ENCODE measurements at regions not wholly inside any gene's neighbourhood (a gene's known extent, or its start where the extent isn't known, plus 50 kb on each side); places are given as distances from the start of the nearest gene placed in this dataset.
"Not testable (repeated sequence)": the region's sequence is repeated elsewhere in the genome, so short reads cannot be mapped to it uniquely, and the experiment has no call there.

GRCh38 chr19:14267224-14267741 is 61.3 kb upstream of the ADGRL1 start:
- H3K36me3 ChIP-seq (ENCODE audit: control insufficient read depth, insufficient read depth, low read length) = no peaks in the 10 kb centered on the region
- no peak overlapping the region for H3K27ac Mint-ChIP-seq
- H3K4me3 ChIP-seq (ENCODE audit: low read length) = no peak overlapping the region
- H3K36me3 Mint-ChIP-seq = no peaks in the 10 kb centered on the region
- no peaks in the 10 kb centered on the region for H3K4me1 ChIP-seq (ENCODE audit: control insufficient read depth, insufficient read depth, low read length)
- no peaks in the 10 kb centered on the region for H3K9me3 ChIP-seq (ENCODE audit: control insufficient read depth, insufficient read depth, low read length)
- TF ChIP-seq, protein P1, sequence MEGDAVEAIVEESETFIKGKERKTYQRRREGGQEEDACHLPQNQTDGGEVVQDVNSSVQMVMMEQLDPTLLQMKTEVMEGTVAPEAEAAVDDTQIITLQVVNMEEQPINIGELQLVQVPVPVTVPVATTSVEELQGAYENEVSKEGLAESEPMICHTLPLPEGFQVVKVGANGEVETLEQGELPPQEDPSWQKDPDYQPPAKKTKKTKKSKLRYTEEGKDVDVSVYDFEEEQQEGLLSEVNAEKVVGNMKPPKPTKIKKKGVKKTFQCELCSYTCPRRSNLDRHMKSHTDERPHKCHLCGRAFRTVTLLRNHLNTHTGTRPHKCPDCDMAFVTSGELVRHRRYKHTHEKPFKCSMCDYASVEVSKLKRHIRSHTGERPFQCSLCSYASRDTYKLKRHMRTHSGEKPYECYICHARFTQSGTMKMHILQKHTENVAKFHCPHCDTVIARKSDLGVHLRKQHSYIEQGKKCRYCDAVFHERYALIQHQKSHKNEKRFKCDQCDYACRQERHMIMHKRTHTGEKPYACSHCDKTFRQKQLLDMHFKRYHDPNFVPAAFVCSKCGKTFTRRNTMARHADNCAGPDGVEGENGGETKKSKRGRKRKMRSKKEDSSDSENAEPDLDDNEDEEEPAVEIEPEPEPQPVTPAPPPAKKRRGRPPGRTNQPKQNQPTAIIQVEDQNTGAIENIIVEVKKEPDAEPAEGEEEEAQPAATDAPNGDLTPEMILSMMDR (IDR thresholded peaks at IDR 0.05) = no peak
- no peak overlapping the region for H3K4me3 Mint-ChIP-seq
- no peaks in the 10 kb centered on the region for H3K4me1 Mint-ChIP-seq
- H3K9me3 Mint-ChIP-seq = no peaks in the 10 kb centered on the region
- ATAC-seq (no peak), DNase-seq (no peak)
- no peak overlapping the region for H3K27ac ChIP-seq (ENCODE audit: low read length)
- WGBS (ENCODE audit: insufficient coverage) = 86% methylated on average over 6 of the region's 6 CpGs
- intact Hi-C loops (cut with micrococcal nuclease) = no loop called here
- H3K27me3 Mint-ChIP-seq (ENCODE audit: low read depth in 2 of 2) = peaks cover 0 to 4% of the 10 kb centered on the region in 2 donors
- H3K27me3 ChIP-seq (ENCODE audit: control insufficient read depth, insufficient read depth, low read length) = peaks cover 6% of the 10 kb centered on the region

GRCh38 chr19:14266208-14266607 is 60.2 kb upstream of the ADGRL1 start:
- H3K27me3 ChIP-seq (ENCODE audit: control insufficient read depth, insufficient read depth, low read length); H3K4me1 Mint-ChIP-seq; H3K27me3 Mint-ChIP-seq (ENCODE audit: low read depth in 2 of 2); H3K9me3 ChIP-seq (ENCODE audit: control insufficient read depth, insufficient read depth, low read length); H3K36me3 ChIP-seq (ENCODE audit: control insufficient read depth, insufficient read depth, low read length); DNase-seq; H3K36me3 Mint-ChIP-seq; H3K4me3 Mint-ChIP-seq; H3K9me3 Mint-ChIP-seq; intact Hi-C loops (cut with micrococcal nuclease); H3K4me1 ChIP-seq (ENCODE audit: control insufficient read depth, insufficient read depth, low read length); H3K27ac Mint-ChIP-seq; H3K27ac ChIP-seq (ENCODE audit: low read length); ATAC-seq; H3K4me3 ChIP-seq (ENCODE audit: low read length): not testable (repeated sequence)
- WGBS (ENCODE audit: insufficient coverage) = 93% methylated on average over 4 of the region's 4 CpGs

DNA sequence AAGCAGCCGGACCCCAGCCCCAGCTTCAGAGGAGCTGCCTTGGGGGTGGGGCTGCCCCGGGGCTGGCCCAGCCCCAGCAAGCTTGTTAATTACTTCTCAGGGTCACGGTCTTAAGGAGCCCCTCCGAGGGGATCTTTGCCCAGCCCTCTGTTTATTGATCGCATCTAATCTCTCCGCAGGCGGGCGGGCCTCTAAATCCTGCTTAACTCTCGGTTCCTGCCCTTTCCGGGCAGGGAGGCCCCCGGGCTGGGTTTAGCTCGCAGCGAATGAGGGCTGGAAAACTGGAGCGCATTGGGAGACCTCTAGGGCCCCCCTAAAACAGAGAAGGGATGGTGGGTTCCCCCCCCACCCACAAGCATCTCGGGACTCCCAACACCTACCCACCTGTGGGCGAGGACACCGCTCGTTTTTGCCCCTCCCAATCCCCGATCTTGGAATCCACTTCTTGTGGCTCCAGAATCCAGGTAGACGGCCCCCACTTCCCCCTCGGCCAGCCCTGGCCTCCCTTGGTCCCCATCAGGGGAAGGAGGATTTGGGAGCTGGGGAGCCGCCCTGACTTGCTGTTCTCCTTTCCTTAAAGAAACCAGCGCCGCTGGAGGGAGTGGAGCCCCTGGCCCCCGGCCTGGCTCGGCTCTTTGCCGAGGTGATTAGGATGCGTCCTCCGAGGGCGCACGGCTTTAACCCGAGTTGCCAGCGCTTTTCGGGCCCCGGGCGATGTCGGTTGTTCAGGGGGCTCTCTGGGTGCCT is 59.5 kb upstream of the ADGRL1 start:
- H3K36me3 ChIP-seq (ENCODE audit: control insufficient read depth, insufficient read depth, low read length) = no peaks in the 10 kb centered on the region
- Mint-ChIP-seq H3K9me3 (no peaks in the 10 kb centered on the region), H3K27ac (no peak overlapping the region), H3K4me3 (no peak overlapping the region), H3K27me3 (ENCODE audit: low read depth in 2 of 2) (peaks cover 0 to 4% of the 10 kb centered on the region in 2 donors), H3K4me1 (no peaks in the 10 kb centered on the region), H3K36me3 (no peaks in the 10 kb centered on the region)
- DNase-seq (no peak), ATAC-seq (no peak)
- no peak overlapping the region for H3K27ac ChIP-seq (ENCODE audit: low read length)
- intact Hi-C loops (cut with micrococcal nuclease) = no loop called here
- WGBS (ENCODE audit: insufficient coverage) = 74% methylated on average over 37 of the region's 37 CpGs
- TF ChIP-seq, protein P1 (IDR thresholded peaks at IDR 0.05) = no peak
- H3K4me1 ChIP-seq (ENCODE audit: control insufficient read depth, insufficient read depth, low read length) = no peaks in the 10 kb centered on the region
- no peaks in the 10 kb centered on the region for H3K9me3 ChIP-seq (ENCODE audit: control insufficient read depth, insufficient read depth, low read length)
- H3K4me3 ChIP-seq (ENCODE audit: low read length) = no peak overlapping the region
- H3K27me3 ChIP-seq (ENCODE audit: control insufficient read depth, insufficient read depth, low read length) = peaks cover 6% of the 10 kb centered on the region

DNA sequence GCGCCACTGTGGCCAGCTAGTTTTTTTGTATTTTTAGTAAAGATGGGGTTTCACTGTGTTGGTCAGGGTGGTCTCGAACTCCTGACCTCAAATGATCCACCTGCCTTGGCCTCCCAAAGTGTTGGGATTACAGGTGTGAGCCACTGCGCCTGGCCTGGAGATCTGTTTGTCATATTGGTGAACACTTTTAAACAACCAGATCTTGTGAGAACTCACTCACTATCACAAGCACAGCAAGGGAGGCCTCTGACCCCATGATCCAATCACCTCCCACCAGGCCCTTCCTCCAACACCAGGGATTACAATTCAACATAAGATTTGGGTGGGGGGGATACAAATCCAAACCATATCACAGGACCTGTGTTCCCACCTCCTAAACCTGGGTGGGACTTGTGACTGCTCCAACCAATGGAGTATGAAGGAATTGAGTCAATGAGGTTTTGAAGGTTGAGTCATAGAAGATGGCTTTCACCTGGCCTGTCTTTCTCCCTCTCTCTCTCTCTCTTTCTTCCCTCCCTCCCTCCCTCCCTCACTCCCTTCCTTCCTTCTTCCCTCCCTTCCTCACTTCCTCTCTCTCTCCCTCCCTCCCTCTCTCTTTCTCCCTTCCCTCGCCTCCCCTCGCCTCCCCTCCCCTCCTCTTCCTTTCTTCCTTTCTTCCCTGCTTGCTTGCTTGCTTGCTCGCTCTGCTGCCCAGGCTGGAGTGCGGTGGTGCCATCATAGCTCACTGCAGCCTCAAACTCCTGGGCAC is 50.1 kb upstream of the ADGRL1 start:
- H3K27me3 ChIP-seq (ENCODE audit: control insufficient read depth, insufficient read depth, low read length); H3K27me3 Mint-ChIP-seq (ENCODE audit: low read depth in 2 of 2); H3K4me1 ChIP-seq (ENCODE audit: control insufficient read depth, insufficient read depth, low read length); H3K9me3 ChIP-seq (ENCODE audit: control insufficient read depth, insufficient read depth, low read length); H3K9me3 Mint-ChIP-seq; H3K36me3 ChIP-seq (ENCODE audit: control insufficient read depth, insufficient read depth, low read length); H3K4me3 ChIP-seq (ENCODE audit: low read length); intact Hi-C loops (cut with micrococcal nuclease); H3K36me3 Mint-ChIP-seq; H3K27ac ChIP-seq (ENCODE audit: low read length); DNase-seq; H3K4me1 Mint-ChIP-seq: not testable (repeated sequence)
- 86% methylated on average over 7 of the region's 7 CpGs for WGBS (ENCODE audit: insufficient coverage)
- ATAC-seq = peak in 2 of 3 donors; percentile 45 to 72
- peak overlapping the region; percentile 2 for H3K4me3 Mint-ChIP-seq
- H3K27ac Mint-ChIP-seq = peak overlapping the region in 1 of 2 donors; percentile 29
